B cell (primary cell): ENCODE measurements at regions not wholly inside any gene's neighbourhood (a gene's known extent, or its start where the extent isn't known, plus 50 kb on each side); places are given as distances from the start of the nearest gene placed in this dataset.

Experiments
- ATAC-seq: fragments of 200-7000 bp; cut with Tn5 transposase; one replicate; pipeline ENCODE4 v1.10.0; 2021; ENCODE audit warnings: low read depth, mild to moderate bottlenecking, moderate number of reproducible peaks, moderate library complexity
- CTCF ChIA-PET: fragments of 350-600 bp; sonication (Branson Sonifier 250); formaldehyde crosslinking; loops from one replicate; lab custom pipeline; 2021; ENCODE audit warnings: antibody characterized with exemption, inconsistent platforms; lab: Charles Lee
- POLR2A ChIA-PET: fragments of 350-600 bp; sonication (Branson Sonifier 250); formaldehyde crosslinking; loops from one replicate; lab custom pipeline; 2021; ENCODE audit warnings: antibody characterized with exemption; lab: Charles Lee
- DNase-seq: peaks from one replicate; pipeline ENCODE4 v3.0.0; 2013
- H2AFZ ChIP-seq: 2 replicates; pipeline ENCODE4 v1.6.1; 2012; ENCODE audit warnings: mild to moderate bottlenecking, low read depth, low read length; ENCODE audit not compliant: insufficient read depth, poor library complexity, severe bottlenecking
- H3K27ac ChIP-seq, 2 donors: 1 replicate in 1 of 2; 2 replicates in 1 of 2; pipeline ENCODE4 v1.5.1; 2012 to 2013; ENCODE audit warnings: low read length in 2 of 2, mild to moderate bottlenecking in 2 of 2, moderate library complexity in 1 of 2
- H3K27me3 ChIP-seq, 4 experiments: fragments of 200-600 bp in 1 of 4; sonication (generic) in 1 of 4; replicated peaks in 1 of 4; 1 replicate in 2 of 4; 2 replicates in 2 of 4; pipeline versions ENCODE4 v1.6.1 to v1.7.0; 2013 to 2016; ENCODE audit warnings: low read length in 3 of 4, mild to moderate bottlenecking in 2 of 4, mixed read lengths in 1 of 4, moderate library complexity in 1 of 4; ENCODE audit not compliant: insufficient read depth in 4 of 4, control insufficient read depth in 3 of 4; ENCODE audit errors: control extremely low read depth in 1 of 4
- H3K36me3 ChIP-seq, 2 experiments: replicated peaks in 1 of 2; 1 replicate in 1 of 2; 2 replicates in 1 of 2; pipeline versions ENCODE4 v1.6.1 to v1.7.1; 2013; ENCODE audit warnings: low read length in 1 of 2; ENCODE audit not compliant: insufficient read depth in 2 of 2, control insufficient read depth in 1 of 2; ENCODE audit errors: control extremely low read depth in 1 of 2, extremely low read depth in 1 of 2
- H3K4me1 ChIP-seq, 2 donors: fragments of 200-600 bp in 1 of 2; sonication (generic) in 1 of 2; 1 replicate in 1 of 2; 2 replicates in 1 of 2; pipeline versions ENCODE4 v1.5.1 to v1.6.1; 2013 to 2017; ENCODE audit warnings: low read length in 2 of 2; ENCODE audit not compliant: control insufficient read depth in 2 of 2, insufficient read depth in 2 of 2
- H3K4me2 ChIP-seq: replicated peaks from 2 replicates; pipeline ENCODE3; 2012; ENCODE audit warnings: mild to moderate bottlenecking, low read depth, low read length; ENCODE audit not compliant: poor library complexity, severe bottlenecking
- H3K4me3 ChIP-seq, 5 experiments: fragments of 200-600 bp in 1 of 5; sonication (generic) in 1 of 5; 1 replicate in 3 of 5; 2 replicates in 2 of 5; pipeline versions ENCODE4 v1.5.1 to v1.7.0; 2011 to 2016; ENCODE audit warnings: low read length in 4 of 5, mild to moderate bottlenecking in 4 of 5, low read depth in 2 of 5, control low read depth in 1 of 5, moderate library complexity in 1 of 5; ENCODE audit not compliant: insufficient read depth in 1 of 5; ENCODE audit errors: control extremely low read depth in 1 of 5, extremely low read depth in 1 of 5
- H3K79me2 ChIP-seq: fragments of 200-600 bp; sonication (generic); one replicate; pipeline ENCODE4 v1.6.0; 2016; ENCODE audit warnings: low read length; ENCODE audit not compliant: control insufficient read depth, insufficient read depth
- H3K9ac ChIP-seq: fragments of 200-600 bp; sonication (generic); 2 replicates; pipeline ENCODE4 v1.6.1; 2017; ENCODE audit warnings: mild to moderate bottlenecking, low read length, moderate library complexity
- H3K9me3 ChIP-seq, 3 donors: one replicate each; pipeline versions ENCODE4 v1.6.1 to v1.7.1; 2013; ENCODE audit warnings: low read length in 2 of 3; ENCODE audit not compliant: control insufficient read depth in 2 of 3, insufficient read depth in 1 of 3; ENCODE audit errors: control extremely low read depth in 1 of 3
- H4K20me1 ChIP-seq: 2 replicates; pipeline ENCODE4 v1.6.0; 2012; ENCODE audit warnings: mild to moderate bottlenecking, low read length; ENCODE audit not compliant: insufficient read depth, control insufficient read depth, poor library complexity, severe bottlenecking
- H3K27ac Mint-ChIP-seq: one replicate; pipeline ENCODE4 v1.8.0; 2021; ENCODE audit warnings: mixed read lengths
- H3K27me3 Mint-ChIP-seq: one replicate; pipeline ENCODE4 v1.8.0; 2021; ENCODE audit warnings: mixed read lengths
- H3K4me1 Mint-ChIP-seq: one replicate; pipeline ENCODE4 v1.8.0; 2021; ENCODE audit warnings: mixed read lengths
- H3K4me3 Mint-ChIP-seq: one replicate; pipeline ENCODE4 v1.8.0; 2021; ENCODE audit warnings: mixed read lengths
- H3K9me3 Mint-ChIP-seq: one replicate; pipeline ENCODE4 v1.8.0; 2022; ENCODE audit warnings: mixed read lengths; ENCODE audit not compliant: insufficient read depth
- CTCF ChIP-seq: fragments of 200-600 bp; IDR thresholded peaks from one replicate; pipeline ENCODE4 v1.8.0; 2022; ENCODE audit warnings: antibody characterized with exemption, mild to moderate bottlenecking
- EZH2 ChIP-seq: IDR thresholded peaks from 2 replicates; pipeline ENCODE4 v1.6.1; 2012; ENCODE audit warnings: borderline replicate concordance, low read depth, mild to moderate bottlenecking, moderate library complexity, low read length; ENCODE audit not compliant: insufficient read depth, poor library complexity, severe bottlenecking
- WGBS: methylation state at CpG from one replicate; pipeline ENCODE4 v1.1.5; 2013; ENCODE audit warnings: missing lambda C conversion rate; ENCODE audit not compliant: insufficient coverage; 5-methylcytosine and 5-hydroxymethylcytosine counted together
- intact Hi-C: fragments of 100-400 bp; cut with micrococcal nuclease; formaldehyde crosslinking; loops from one replicate; pipeline ENCODE4 v1.10.0; 2022

DNA sequence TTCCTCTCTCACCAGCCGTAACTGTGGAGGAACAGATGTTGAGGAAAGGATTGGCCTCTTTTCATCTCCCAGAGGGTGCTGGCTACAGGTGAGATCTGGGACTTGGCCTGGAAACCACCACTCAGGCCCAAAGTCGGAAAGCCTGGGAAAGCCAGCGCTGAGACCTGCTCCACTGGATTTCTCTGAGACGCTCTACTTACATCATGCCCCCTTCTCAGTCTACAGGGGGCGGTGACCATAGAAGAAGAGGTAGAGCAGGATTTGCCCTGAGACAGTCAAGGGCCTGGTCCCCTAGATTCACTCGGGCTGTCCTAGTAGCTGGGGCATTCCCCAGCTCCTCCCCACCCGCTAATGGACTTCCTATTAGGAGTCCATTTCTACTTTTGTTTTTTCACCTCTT lies 80.9 kb downstream of the C3orf38 start:
- no peaks in the 10 kb centered on the region for H3K4me1 ChIP-seq
- no peak overlapping the region for H3K4me2 ChIP-seq
- no peak overlapping the region for H3K9ac ChIP-seq
- H2AFZ ChIP-seq = no peak overlapping the region
- no peak overlapping the region for H3K4me3 ChIP-seq
- H3K4me1 Mint-ChIP-seq = no peaks in the 10 kb centered on the region
- no peak overlapping the region for H3K27ac ChIP-seq
- CTCF ChIA-PET = no interaction called here
- DNase-seq = no peak
- no peaks in the 10 kb centered on the region for H3K27me3 ChIP-seq
- no peaks in the 10 kb centered on the region for H3K79me2 ChIP-seq
- no peak overlapping the region for H3K4me3 Mint-ChIP-seq
- POLR2A ChIA-PET = no interaction called here
- no peak for TF ChIP-seq EZH2
- TF ChIP-seq CTCF = no peak
- H3K27me3 Mint-ChIP-seq = peaks cover 5% of the 10 kb centered on the region
- H3K9me3 ChIP-seq = peaks cover 0 to 3% (median 0%) of the 10 kb centered on the region in 3 donors
- no peaks in the 10 kb centered on the region for H3K9me3 Mint-ChIP-seq
- intact Hi-C loops = no loop called here
- no peak for ATAC-seq
- no peaks in the 10 kb centered on the region for H4K20me1 ChIP-seq
- H3K27ac Mint-ChIP-seq = no peak overlapping the region
- no peaks in the 10 kb centered on the region for H3K36me3 ChIP-seq
- 97% methylated on average over 5 of the region's 7 CpGs for WGBS

- no peak overlapping the region for H3K4me3 ChIP-seq
- no peak overlapping the region for H3K27ac ChIP-seq
- WGBS = no CpG with 5 or more reads among the region's 4 CpGs
- DNase-seq = no peak
- POLR2A ChIA-PET = no interaction called here
- CTCF ChIA-PET = no interaction called here
- peaks cover 5% of the 10 kb centered on the region for H3K27me3 Mint-ChIP-seq
- ATAC-seq = no peak
- no peak overlapping the region for H3K9ac ChIP-seq
- H3K9me3 Mint-ChIP-seq = no peaks in the 10 kb centered on the region
- no peaks in the 10 kb centered on the region for H4K20me1 ChIP-seq
- no peaks in the 10 kb centered on the region for H3K36me3 ChIP-seq
- H2AFZ ChIP-seq = no peak overlapping the region
- intact Hi-C loops = no loop called here
- H3K27ac Mint-ChIP-seq = no peak overlapping the region
- no peaks in the 10 kb centered on the region for H3K4me1 ChIP-seq
- H3K4me2 ChIP-seq = no peak overlapping the region
- peaks cover 0 to 3% (median 0%) of the 10 kb centered on the region in 3 donors for H3K9me3 ChIP-seq
- H3K4me1 Mint-ChIP-seq = no peaks in the 10 kb centered on the region
- no peaks in the 10 kb centered on the region for H3K79me2 ChIP-seq
- H3K4me3 Mint-ChIP-seq = no peak overlapping the region
- H3K27me3 ChIP-seq = no peaks in the 10 kb centered on the region
- TF ChIP-seq EZH2 (no peak), CTCF (no peak)
These were observed 81.4 kb downstream of the C3orf38 start for GRCh38 chr3:88231207-88231606.
